Osteocyte (in vitro differentiated cells): ENCODE measurements at regions not wholly inside any gene's neighbourhood (a gene's known extent, or its start where the extent isn't known, plus 50 kb on each side); places are given as distances from the start of the nearest gene placed in this dataset.

Experiments
- DNase-seq: peaks from one replicate; pipeline ENCODE4 v3.0.0; 2021; ENCODE audit warnings: mixed read lengths; ENCODE audit not compliant: unreplicated experiment; ENCODE audit errors: extremely low spot score
- H3K27ac Mint-ChIP-seq: one replicate; pipeline ENCODE4 v1.8.0; 2021; ENCODE audit warnings: mild to moderate bottlenecking, mixed read lengths; ENCODE audit not compliant: unreplicated experiment
- H3K27me3 Mint-ChIP-seq: one replicate; pipeline ENCODE4 v1.8.0; 2021; ENCODE audit warnings: mixed read lengths; ENCODE audit not compliant: unreplicated experiment
- H3K36me3 Mint-ChIP-seq: one replicate; pipeline ENCODE4 v1.8.0; 2021; ENCODE audit warnings: mixed read lengths; ENCODE audit not compliant: unreplicated experiment
- H3K4me1 Mint-ChIP-seq: one replicate; pipeline ENCODE4 v1.8.0; 2021; ENCODE audit warnings: mixed read lengths; ENCODE audit not compliant: unreplicated experiment
- H3K4me3 Mint-ChIP-seq: one replicate; pipeline ENCODE4 v1.8.0; 2021; ENCODE audit warnings: mild to moderate bottlenecking, moderate library complexity, mixed read lengths; ENCODE audit not compliant: unreplicated experiment
- H3K9me3 Mint-ChIP-seq: one replicate; pipeline ENCODE4 v1.8.0; 2021; ENCODE audit warnings: mixed read lengths; ENCODE audit not compliant: unreplicated experiment
- TF ChIP-seq, protein P1 (sequence below): fragments of 200-600 bp; sonication (generic); IDR thresholded peaks from 2 replicates; pipeline ENCODE4 v1.5.0; 2021; ENCODE audit warnings: antibody characterized with exemption, mild to moderate bottlenecking, moderate library complexity

DNA sequence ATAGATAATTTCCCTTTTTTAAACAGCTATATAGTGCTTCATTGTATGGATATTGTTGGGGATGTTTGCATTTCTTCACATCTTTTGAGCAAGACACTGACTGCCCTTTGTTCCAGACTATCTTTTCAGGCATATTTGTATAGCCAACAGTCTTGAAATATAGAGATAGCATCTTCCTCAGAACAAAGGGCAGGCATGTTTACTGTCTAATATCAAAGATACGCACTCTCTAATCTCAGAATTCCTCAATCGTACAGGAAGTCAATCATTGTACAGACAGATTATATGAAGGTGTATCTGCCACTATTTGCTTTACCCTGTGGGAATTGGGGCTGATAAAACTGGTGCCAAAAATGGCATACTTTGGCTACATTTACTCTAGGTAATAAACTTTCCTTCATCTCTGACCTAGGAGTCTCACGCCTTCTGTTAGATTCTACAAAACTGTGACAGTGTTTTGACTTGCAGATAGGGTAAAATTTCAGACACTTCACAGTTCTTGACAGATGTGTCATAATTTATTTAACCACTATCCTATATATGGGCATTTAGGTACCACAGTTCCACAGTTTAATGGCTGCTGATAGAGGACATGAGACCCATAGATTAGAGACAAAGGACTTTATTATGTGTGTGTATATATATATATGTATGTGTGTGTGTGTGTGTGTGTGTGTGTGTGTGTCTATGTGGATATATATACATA lies 321.0 kb downstream of the IGSF11 start:
- Mint-ChIP-seq H3K27me3 (peaks cover 3% of the 10 kb centered on the region), H3K9me3 (no peaks in the 10 kb centered on the region), H3K36me3 (no peaks in the 10 kb centered on the region), H3K27ac (no peak overlapping the region), H3K4me1 (no peaks in the 10 kb centered on the region), H3K4me3 (no peak overlapping the region)
- TF ChIP-seq, protein P1, sequence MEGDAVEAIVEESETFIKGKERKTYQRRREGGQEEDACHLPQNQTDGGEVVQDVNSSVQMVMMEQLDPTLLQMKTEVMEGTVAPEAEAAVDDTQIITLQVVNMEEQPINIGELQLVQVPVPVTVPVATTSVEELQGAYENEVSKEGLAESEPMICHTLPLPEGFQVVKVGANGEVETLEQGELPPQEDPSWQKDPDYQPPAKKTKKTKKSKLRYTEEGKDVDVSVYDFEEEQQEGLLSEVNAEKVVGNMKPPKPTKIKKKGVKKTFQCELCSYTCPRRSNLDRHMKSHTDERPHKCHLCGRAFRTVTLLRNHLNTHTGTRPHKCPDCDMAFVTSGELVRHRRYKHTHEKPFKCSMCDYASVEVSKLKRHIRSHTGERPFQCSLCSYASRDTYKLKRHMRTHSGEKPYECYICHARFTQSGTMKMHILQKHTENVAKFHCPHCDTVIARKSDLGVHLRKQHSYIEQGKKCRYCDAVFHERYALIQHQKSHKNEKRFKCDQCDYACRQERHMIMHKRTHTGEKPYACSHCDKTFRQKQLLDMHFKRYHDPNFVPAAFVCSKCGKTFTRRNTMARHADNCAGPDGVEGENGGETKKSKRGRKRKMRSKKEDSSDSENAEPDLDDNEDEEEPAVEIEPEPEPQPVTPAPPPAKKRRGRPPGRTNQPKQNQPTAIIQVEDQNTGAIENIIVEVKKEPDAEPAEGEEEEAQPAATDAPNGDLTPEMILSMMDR: no peak
- DNase-seq: no peak

DNA sequence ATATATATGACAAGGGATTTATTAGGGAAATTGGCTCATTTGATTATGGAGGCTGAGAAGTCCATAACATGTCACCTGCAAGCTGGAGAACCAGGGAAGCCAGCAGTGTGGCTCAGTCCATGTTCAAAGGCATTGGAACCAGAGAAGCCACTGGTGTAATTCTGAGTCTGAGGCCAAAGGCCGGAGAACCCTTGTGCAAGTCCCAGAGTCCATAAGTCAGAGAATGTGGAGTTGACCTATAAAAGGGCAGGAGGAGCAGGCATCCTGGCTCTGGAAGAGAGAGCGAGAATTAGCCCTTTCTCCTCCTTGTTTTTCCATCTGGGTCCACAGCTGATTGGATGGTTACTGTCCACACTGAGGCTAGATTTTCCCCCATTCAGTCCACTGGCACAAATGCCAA lies 319.8 kb downstream of the IGSF11 start:
- no peak overlapping the region for H3K27ac Mint-ChIP-seq
- H3K36me3 Mint-ChIP-seq: no peaks in the 10 kb centered on the region
- TF ChIP-seq, protein P1: no peak
- H3K4me1 Mint-ChIP-seq: no peaks in the 10 kb centered on the region
- no peak for DNase-seq
- H3K9me3 Mint-ChIP-seq: peaks cover 1% of the 10 kb centered on the region
- no peak overlapping the region for H3K4me3 Mint-ChIP-seq
- H3K27me3 Mint-ChIP-seq: peaks cover 3% of the 10 kb centered on the region

DNA sequence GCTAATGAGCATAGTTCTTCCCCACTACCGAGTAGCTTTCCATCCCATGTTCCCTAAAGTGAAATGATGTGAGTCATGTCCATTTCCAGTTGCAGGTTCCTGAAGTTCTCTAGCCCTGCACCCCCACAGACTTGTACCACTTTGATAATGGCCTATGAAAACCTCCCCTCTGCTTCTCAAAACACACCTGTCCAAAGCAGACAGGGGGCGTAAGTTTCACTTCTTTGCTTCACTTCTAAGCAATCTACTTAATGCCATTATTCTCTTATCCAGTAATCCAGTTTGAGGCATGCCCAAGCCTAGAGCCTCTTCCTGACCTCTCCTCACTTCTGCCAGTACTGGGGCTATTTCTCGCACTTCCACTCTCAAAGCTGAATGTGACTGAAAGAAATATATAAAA lies 305.1 kb downstream of the IGSF11 start:
- peaks cover 8% of the 10 kb centered on the region for H3K27me3 Mint-ChIP-seq
- H3K4me3 Mint-ChIP-seq: no peak overlapping the region
- H3K36me3 Mint-ChIP-seq: no peaks in the 10 kb centered on the region
- H3K9me3 Mint-ChIP-seq: no peaks in the 10 kb centered on the region
- DNase-seq: no peak
- H3K27ac Mint-ChIP-seq: no peak overlapping the region
- no peaks in the 10 kb centered on the region for H3K4me1 Mint-ChIP-seq
- TF ChIP-seq, protein P1: no peak

DNA sequence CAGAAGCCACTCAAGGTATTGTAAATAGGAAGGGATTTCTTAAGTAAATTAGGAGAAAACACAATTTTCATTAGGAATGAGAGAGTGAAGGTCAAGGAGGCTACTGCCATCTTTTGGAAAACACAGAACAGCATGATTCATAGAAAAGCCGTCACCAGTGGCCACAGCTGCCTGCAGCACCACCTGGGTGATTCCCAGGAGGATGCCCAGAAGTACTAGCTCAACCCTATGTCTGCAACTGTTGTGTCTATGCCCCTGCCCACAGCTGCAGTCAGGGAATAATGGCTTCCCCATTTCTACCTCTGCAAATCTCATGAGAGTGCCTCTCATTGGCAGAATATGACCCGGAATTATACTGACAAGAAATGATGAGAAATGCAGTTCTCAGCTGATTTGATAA lies 300.0 kb downstream of the IGSF11 start:
- no peak overlapping the region for H3K27ac Mint-ChIP-seq
- no peaks in the 10 kb centered on the region for H3K4me1 Mint-ChIP-seq
- no peaks in the 10 kb centered on the region for H3K27me3 Mint-ChIP-seq
- peaks cover 3% of the 10 kb centered on the region for H3K9me3 Mint-ChIP-seq
- no peaks in the 10 kb centered on the region for H3K36me3 Mint-ChIP-seq
- DNase-seq: no peak
- TF ChIP-seq, protein P1: no peak
- H3K4me3 Mint-ChIP-seq: no peak overlapping the region

DNA sequence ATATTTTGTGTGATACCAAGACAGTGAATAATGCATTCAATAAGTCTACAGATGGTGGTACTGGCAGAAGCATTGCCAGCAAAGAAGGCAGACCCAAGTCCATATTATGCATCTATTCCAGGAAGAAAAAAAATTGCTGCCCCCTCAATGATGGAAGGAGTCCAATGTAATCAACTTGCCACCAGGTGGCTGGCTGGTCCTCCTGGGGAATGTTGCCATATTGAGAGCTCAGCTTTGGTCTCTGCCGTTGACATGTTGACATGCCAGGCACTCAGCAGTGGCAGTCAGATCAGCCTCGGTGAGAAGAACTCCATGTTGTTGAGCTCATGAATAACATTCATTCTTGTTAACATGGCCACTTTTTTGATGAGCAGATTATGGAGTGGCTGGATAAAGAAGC lies 298.5 kb downstream of the IGSF11 start:
- Mint-ChIP-seq H3K27ac (no peak overlapping the region), H3K4me1 (no peaks in the 10 kb centered on the region), H3K36me3 (no peaks in the 10 kb centered on the region), H3K9me3 (peaks cover 10% of the 10 kb centered on the region), H3K27me3 (no peaks in the 10 kb centered on the region), H3K4me3 (no peak overlapping the region)
- no peak for DNase-seq
- TF ChIP-seq, protein P1: no peak
